ENCODE measurements at regions not wholly inside any gene's neighbourhood (a gene's known extent, or its start where the extent isn't known, plus 50 kb on each side); places are given as distances from the start of the nearest gene placed in this dataset.

DNA sequence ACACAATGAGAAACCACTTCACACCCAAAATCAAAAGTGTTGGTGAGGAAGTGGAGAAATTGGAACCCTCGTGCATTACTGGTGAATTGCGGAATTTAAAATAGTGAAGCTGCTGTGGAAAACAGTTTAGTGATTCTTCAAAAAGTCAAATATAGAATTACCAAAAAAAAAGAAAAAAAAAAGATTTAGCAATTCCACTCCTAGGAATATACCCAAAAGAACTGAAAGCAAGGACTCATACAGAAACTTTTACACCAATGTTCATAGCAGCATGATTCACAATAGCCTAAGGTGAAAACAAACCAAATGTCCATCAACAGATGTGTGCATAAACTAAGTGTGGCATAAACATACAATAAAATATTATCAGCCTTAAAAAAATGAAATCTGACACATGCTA is 364.3 kb upstream of the FAM241A start (continued):
- TF ChIP-seq KLF6 (CRISPR knock-in tag; IDR thresholded peaks at IDR 0.05; ENCODE audit: borderline replicate concordance) (no peak), ZKSCAN1 (IDR thresholded peaks at IDR 0.05; ENCODE audit: low read depth, low read length) (no peak), PPARD (CRISPR knock-in tag; IDR thresholded peaks at IDR 0.05) (no peak), CHCHD3 (CRISPR knock-in tag; IDR thresholded peaks at IDR 0.05) (no peak), ARHGAP35 (IDR thresholded peaks at IDR 0.05; ENCODE audit: partially characterized antibody) (no peak), XRCC4 (IDR thresholded peaks at IDR 0.05; ENCODE audit: extremely low read depth, insufficient read depth, insufficient read length) (no peak), ZFX (CRISPR knock-in tag; IDR thresholded peaks at IDR 0.05) (no peak)

DNA sequence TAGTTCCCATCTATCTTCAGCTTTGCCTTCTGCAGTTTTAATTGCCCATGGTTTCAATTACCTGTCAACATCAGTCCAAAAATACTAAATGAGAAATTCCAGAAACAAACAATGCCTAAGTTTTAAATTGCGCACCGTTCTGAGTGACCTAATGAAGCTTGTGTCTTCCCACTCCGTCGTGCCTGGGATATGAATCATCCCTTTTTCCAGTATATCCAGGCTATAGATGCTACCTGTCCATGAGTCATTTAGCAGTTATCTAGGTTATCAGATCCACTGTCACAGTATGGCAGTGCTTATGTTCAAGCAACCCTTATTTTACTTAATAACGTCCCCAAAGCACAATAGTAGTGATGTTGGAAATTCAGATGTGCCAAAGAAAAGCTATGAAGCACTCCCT is 363.6 kb upstream of the FAM241A start:
- WGBS (ENCODE audit: insufficient coverage, low coverage, missing lambda C conversion rate) = 0% methylated on average over 5 of the region's 5 CpGs
- ATAC-seq (no peak), DNase-seq (ENCODE audit: extremely low read depth in 1 of 4, low spot score in 3 of 4) (no peak), FAIRE-seq (no peak)
- Histone ChIP-seq H3K27ac (ENCODE audit: extremely low read depth, low read depth, low read length) (no peak overlapping the region), H4K20me1 (replicated peaks; ENCODE audit: control insufficient read depth, insufficient read depth, low read length) (no peaks in the 10 kb centered on the region), H3K9ac (ENCODE audit: insufficient read depth in 1 of 2, low read depth in 2 of 2, low read length in 2 of 2) (no peak overlapping the region), H3K9me1 (ENCODE audit: control insufficient read depth, insufficient read depth, low read length) (no peaks in the 10 kb centered on the region), H3K9me3 (replicated peaks; ENCODE audit: control insufficient read depth, insufficient read depth, low read depth, low read length) (no peaks in the 10 kb centered on the region), H3K4me1 (replicated peaks in 1 of 2; ENCODE audit: control insufficient read depth in 2 of 2, insufficient read depth in 2 of 2, low read length in 2 of 2) (no peaks in the 10 kb centered on the region), H3K4me3 (no peak overlapping the region), H3K27me3 (ENCODE audit: control insufficient read depth in 2 of 2, insufficient read depth in 2 of 2, low read length in 2 of 2) (no peaks in the 10 kb centered on the region), H3K4me2 (ENCODE audit: insufficient read depth, low read length) (no peak overlapping the region), H2AFZ (ENCODE audit: low read depth, low read length) (no peak overlapping the region), H3K36me3 (ENCODE audit: control insufficient read depth, insufficient read depth, low read length) (no peaks in the 10 kb centered on the region), H3K79me2 (ENCODE audit: control insufficient read depth, insufficient read depth, low read length) (no peaks in the 10 kb centered on the region)
- TF ChIP-seq, protein P1, sequence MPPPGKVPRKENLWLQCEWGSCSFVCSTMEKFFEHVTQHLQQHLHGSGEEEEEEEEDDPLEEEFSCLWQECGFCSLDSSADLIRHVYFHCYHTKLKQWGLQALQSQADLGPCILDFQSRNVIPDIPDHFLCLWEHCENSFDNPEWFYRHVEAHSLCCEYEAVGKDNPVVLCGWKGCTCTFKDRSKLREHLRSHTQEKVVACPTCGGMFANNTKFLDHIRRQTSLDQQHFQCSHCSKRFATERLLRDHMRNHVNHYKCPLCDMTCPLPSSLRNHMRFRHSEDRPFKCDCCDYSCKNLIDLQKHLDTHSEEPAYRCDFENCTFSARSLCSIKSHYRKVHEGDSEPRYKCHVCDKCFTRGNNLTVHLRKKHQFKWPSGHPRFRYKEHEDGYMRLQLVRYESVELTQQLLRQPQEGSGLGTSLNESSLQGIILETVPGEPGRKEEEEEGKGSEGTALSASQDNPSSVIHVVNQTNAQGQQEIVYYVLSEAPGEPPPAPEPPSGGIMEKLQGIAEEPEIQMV (tag; conservative IDR thresholded peaks at IDR 0.05; ENCODE audit: low read depth) = no peak
- TF ChIP-seq KLF16 (IDR thresholded peaks at IDR 0.05) = no peak
- no peak for TF ChIP-seq TEAD2 (tag; IDR thresholded peaks at IDR 0.05)
- TF ChIP-seq, protein P2, sequence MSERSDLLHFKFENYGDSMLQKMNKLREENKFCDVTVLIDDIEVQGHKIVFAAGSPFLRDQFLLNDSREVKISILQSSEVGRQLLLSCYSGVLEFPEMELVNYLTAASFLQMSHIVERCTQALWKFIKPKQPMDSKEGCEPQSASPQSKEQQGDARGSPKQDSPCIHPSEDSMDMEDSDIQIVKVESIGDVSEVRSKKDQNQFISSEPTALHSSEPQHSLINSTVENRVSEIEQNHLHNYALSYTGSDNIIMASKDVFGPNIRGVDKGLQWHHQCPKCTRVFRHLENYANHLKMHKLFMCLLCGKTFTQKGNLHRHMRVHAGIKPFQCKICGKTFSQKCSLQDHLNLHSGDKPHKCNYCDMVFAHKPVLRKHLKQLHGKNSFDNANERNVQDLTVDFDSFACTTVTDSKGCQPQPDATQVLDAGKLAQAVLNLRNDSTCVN (CRISPR knock-in tag; IDR thresholded peaks at IDR 0.05) = no peak
- TF ChIP-seq ASH1L (IDR thresholded peaks at IDR 0.05; ENCODE audit: borderline replicate concordance, low read depth, partially characterized antibody) = no peak
- TF ChIP-seq, protein P3, sequence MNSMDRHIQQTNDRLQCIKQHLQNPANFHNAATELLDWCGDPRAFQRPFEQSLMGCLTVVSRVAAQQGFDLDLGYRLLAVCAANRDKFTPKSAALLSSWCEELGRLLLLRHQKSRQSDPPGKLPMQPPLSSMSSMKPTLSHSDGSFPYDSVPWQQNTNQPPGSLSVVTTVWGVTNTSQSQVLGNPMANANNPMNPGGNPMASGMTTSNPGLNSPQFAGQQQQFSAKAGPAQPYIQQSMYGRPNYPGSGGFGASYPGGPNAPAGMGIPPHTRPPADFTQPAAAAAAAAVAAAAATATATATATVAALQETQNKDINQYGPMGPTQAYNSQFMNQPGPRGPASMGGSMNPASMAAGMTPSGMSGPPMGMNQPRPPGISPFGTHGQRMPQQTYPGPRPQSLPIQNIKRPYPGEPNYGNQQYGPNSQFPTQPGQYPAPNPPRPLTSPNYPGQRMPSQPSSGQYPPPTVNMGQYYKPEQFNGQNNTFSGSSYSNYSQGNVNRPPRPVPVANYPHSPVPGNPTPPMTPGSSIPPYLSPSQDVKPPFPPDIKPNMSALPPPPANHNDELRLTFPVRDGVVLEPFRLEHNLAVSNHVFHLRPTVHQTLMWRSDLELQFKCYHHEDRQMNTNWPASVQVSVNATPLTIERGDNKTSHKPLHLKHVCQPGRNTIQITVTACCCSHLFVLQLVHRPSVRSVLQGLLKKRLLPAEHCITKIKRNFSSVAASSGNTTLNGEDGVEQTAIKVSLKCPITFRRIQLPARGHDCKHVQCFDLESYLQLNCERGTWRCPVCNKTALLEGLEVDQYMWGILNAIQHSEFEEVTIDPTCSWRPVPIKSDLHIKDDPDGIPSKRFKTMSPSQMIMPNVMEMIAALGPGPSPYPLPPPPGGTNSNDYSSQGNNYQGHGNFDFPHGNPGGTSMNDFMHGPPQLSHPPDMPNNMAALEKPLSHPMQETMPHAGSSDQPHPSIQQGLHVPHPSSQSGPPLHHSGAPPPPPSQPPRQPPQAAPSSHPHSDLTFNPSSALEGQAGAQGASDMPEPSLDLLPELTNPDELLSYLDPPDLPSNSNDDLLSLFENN (IDR thresholded peaks at IDR 0.05; ENCODE audit: low read depth in 2 of 2, low read length in 2 of 2) = no peak
- no peak for TF ChIP-seq SETDB1 (IDR thresholded peaks at IDR 0.05; ENCODE audit: low read length)
- TF ChIP-seq PHF20 (IDR thresholded peaks at IDR 0.05; ENCODE audit: partially characterized antibody) = no peak
- intact Hi-C loops (cut with micrococcal nuclease) = no loop called here
- ChIA-PET POLR2A (no interaction called here), CTCF (ENCODE audit: low intra/inter-chr PET ratio) (no interaction called here)
- BruUV-seq (replicated peaks) = no TSS peak
- in situ Hi-C loops (cut with MboI) = no loop called here
